Effector CD4-positive, alpha-beta T cell (primary cell): ENCODE measurements at regions not wholly inside any gene's neighbourhood (a gene's known extent, or its start where the extent isn't known, plus 50 kb on each side); places are given as distances from the start of the nearest gene placed in this dataset.
A peak's percentile ranks its signal among the peaks of the same experiment; 100 is the strongest.

ENCODE experiments used
- DNase-seq: peaks from one replicate; pipeline ENCODE4 v3.0.0-alpha.2; 2020

DNA sequence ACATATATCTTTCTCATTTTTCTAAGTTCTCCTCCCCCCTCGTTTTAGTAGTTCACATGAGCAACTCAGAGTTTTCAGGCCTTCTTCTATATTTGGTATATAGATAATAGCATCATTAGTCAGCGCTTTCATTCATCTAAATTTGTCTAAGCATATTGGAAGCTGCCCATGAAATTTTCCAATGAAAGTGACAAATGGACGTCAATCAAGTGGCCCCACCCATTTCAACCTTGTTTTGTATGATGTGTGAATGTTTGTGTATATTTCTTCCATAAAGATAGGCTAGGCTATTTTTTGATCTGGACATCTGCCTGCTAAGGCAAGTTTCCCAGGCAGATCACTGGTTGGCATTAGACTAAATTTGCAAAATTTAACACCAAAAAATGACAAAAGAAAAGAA is 104.0 kb upstream of the SSBP2 start:
- DNase-seq = no peak

DNA sequence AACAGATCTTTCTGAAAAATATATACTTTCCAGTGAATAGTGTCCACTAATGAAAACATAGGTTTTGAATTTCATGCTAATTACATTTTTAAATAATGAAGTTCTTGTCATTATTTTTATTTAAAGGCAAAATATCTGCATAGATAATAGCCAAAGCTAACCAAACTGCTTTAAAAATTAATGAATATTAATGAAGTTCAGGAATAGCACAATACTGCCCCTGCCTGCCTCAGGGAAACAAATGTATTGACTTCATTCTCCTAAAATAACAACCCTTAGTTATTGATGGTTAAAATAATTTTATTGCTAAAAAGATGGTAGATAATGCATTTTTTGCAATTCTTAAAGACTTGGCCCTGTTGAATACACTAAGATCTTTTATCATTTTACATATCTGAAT is 103.6 kb upstream of the SSBP2 start:
- DNase-seq = no peak

DNA sequence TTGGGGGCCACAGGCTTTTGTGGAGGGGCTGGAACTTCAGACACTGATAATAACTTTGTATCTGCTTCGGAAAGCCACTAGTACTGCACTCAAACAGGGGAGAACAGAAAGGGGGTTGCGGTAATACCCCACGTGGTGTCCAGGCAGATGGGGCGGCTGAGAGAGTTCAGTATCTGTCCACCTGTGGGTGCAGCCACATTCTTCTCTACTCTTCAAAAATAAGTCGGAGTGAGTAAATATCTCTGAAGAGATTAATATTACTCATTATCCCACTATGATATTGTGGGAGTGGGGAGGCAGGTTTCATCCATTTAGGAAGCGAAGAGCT is 102.1 kb upstream of the SSBP2 start:
- DNase-seq = no peak

DNA sequence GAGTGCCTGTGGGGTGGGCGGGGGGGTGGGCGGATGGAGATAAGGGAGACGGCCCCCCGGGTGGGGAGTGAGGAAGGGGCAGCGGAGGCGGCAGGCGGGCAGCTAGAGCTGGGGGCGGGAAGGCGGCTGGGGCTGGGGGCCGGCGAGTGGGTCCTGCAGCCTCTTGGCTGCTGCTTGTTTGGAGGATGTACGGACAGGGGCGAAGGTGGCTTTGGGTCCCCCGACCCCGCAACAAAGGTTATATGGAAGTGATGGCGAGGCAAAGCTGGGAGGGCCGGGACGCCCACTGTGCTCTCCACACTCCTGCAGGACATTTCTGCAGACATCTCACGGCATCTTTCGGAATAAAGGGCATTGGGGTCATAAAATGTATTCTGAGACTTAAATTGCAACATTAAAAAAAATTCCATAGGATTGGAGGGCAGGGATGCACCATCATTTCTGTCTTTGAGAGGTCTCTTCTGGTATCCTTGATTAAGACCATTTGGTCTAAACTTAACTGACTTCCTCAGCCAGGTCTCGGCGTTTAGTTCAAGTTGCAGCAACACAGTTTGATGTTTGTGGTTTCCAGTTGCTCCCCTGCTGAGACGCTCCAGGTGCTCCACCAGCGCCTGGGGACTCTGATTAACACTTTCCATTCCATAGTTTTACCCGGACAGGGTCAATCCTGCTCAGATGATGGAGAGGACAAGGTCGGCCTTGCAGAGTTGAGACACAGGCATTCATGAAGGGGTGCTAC is 101.6 kb upstream of the SSBP2 start:
- no peak for DNase-seq

DNA sequence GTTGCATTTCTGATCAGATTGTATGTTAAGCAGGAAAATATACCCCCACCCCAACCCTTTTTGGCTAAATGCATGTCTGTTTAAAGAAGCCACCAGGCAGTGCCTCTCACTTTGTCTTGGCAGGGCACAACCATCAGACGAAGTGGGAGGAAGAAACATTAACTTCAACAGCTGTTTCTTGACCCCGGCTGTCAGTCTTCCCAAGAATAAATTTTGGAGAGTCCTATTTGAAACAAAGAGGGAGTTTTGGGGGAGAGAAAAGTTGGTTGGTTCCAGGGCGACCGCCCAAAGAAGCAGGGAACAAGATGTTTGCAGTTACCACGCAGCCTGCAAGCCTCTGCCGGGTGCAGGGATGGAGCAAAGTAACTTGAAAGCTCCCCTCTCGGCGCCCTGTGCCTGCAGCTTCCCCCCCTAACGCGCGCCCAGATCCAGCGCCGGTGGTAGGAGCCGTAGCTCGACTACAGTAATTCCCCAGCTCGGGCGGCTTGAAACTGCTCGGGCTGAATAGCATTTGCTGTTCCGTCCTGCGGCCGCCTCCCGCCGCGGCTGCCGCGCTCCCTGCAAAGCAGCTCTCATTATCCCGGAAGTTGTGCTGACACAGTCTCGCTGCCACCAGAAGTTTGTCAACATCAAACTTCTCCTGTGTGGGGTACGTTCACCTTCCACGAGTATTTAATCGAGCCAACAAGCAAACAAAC is 100.7 kb upstream of the SSBP2 start:
- DNase-seq = peak; percentile 84

DNA sequence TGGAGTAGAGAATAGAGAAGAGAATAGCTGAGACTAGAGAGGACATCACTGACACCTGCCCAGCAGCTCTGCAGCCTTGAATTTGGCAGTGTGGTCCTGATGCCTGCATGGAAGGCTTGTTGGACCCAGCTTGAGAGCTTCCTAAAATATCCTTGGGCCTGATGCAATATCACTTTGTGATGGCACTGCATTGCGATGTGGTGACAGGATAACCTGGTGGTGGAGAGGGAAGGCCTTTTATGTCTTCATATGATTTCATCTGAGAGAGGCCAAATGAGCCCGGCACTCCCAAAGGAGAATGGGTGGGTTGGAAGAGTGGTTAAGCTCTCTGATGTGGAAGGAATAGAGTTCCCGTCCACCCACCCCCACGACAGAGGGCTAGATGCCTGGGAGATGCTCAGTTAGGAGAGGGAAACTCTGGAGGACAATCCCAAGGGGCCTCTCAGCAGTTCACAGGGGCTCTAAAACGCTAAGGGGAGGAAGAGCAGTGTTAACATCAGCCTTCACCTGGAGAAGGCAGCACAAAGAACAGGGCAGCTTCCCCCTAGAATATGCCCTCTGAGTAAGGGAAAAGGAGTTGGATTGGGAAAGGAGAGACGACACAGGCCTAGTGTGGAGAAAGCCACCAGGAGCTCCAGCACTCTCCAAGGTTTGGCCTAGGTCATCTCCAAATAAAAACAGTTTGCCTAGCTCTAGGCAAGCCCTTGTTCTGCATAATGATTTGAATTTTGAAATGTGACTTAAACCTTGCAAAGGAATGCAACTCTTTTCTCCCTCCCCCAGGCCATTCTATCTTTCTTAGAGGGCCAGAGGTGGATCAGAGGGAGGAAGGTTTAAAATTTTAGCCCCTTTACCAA is 99.8 kb upstream of the SSBP2 start:
- no peak for DNase-seq

DNA sequence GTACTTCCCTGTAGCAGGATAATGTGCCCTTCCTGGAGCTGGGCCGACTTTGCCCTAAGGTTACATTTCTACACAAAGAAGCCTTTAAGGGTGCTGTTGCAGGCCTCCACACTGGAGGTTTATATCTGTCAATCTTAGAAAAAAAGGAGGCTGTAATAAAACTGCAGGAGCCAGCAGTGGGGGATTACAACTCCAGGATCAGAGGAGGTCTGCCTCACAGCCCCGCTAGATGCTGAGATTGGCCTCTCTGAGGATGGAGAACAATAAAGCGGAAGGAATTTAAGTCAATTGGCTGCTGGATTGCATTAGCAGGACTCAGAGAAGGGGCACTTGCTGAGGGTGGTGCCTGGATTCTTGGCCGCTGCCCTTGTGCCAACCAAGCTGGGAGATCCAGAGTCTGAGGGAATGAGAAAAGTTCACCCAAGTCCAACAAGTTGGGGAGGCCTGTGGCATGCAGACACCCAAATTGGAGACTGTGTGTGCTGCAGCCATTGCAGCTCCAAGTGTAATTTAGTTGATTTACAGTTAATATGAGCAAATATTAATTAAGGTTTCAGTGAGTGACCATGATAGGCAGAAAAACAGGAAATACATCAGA is 99.0 kb upstream of the SSBP2 start:
- no peak for DNase-seq

DNA sequence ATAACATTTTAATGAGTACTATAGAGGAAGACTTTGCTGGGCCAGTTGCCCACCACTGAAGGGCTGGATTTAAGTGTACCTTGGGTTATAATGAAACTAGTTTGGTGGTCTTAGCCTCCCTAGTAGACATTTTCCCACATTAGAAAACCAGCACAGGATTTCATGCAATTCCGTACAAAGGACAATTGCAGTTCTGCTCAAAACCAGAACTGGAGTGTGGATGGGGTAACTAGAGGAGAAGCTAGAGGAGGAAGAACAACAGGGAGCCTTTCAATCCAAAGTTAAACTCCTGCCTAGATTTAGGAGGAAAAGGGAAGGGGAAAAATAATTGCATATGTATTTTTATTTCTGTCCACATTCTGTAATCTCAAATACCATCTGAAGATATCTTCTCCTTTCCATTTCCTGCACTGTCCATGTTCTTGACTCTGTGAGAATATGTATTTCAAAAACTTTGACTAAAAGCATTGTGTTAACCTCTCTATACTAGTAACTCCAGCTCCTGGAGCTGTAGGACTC is 97.5 kb upstream of the SSBP2 start:
- no peak for DNase-seq

DNA sequence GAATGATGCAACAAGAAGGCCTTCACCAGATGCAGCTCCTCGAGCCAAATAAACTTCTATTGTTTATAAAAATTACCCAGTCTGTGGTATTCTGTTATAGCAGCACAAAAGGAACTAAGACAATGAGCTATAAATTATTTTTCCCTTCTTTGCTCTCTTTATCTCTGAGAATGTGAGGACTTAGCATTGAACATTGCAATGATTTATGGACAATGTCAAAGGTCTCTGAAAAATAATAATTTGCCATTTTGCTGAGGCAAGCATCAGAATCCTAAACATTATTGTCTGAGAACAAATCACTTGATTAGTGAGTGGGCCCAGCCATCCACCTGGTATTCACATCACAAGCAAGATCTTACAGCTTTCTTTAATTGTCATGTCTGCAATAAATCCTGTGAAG is 95.4 kb upstream of the SSBP2 start:
- DNase-seq = no peak

DNA sequence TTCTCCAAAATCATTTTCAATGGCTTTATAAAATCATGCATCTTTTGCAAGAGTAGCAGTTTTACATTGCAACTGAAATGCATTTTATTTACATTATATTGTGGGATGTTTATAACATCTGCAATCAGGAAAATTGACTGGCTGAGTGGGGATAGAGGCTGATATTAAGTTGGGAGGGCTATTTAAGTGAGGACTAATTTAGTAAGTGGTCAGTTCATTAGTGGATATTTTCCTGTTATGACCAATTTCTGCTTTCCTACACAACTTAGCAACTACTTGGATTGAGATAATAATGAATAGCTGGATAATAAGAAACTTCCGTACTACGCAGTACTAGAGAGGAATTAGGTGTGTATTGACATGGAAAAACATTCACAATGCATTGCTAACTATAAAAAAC is 92.9 kb upstream of the SSBP2 start:
- DNase-seq = no peak

DNA sequence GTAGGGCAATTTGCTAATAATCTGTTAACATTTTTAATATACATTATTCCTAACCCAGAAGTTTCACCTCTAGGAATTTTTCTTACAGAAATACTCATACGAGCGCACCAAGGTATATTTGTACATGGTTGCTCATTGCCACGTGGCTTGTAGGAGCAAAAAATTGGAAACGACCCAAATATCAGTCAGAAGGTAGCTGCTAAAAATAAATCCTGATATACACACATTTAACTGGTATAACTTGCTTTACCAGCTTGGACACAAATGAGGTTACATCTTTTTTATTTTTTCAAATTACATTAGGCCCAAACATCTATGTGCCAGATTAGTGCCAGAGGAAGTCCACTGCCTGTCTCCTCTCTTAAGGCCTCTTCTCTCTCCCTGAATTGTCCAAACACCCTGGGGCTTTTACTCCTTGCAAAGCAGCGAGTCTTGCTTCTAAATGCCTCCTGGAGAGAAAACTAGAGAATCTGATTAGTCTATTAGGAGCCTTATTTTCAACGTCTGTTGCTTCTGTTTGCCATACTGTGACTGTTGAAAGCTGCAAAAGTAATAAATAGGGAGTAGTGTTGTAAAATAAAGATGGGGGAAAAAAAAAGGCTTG is 92.0 kb upstream of the SSBP2 start:
- DNase-seq = no peak

DNA sequence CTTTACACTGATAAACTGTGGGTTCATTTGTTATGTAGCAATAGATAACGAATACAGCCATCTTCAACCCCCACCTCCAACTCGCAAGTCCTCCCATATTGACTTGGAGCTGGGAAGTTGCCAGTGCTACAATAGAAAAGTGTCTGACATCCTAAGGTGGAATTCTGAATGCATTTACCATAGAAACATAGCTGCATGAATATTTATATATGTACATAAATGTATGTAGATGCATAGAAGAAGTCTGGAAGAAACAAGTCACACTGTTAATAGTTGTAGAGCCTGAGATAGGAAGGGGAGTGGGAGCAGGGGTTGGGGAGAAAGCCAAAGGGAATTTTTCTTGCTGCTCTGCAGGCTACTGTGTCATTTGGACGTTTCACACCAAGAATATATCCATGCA is 88.1 kb upstream of the SSBP2 start:
- no peak for DNase-seq

DNA sequence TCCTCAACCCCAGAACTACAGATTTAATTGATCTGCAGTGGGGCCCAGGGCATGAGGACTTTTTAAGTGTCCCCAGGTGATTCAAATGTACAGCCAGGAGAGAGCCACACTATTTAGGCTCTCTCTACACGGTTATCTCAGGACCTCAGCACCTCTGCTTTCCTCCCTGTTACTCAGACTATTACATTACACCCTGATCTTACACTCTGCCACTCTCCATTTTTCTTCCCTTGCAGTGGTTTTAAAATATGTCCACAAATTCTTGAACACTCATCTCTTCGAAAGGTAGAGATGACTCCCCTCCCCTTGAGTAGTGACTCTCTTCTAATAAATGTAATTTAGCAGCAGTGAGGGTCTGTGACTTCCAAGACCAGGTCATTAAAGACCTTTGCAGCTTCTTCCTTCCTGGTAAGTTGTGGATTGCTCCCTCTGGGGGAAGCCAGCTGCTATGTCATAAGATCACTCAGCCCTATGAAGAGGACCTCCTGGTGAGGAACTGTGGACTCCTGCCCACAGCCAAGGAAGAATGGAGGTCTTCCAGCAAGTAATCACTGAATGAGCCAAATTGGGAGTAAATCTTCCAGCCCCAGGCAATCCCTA is 87.5 kb upstream of the SSBP2 start:
- DNase-seq = no peak

DNA sequence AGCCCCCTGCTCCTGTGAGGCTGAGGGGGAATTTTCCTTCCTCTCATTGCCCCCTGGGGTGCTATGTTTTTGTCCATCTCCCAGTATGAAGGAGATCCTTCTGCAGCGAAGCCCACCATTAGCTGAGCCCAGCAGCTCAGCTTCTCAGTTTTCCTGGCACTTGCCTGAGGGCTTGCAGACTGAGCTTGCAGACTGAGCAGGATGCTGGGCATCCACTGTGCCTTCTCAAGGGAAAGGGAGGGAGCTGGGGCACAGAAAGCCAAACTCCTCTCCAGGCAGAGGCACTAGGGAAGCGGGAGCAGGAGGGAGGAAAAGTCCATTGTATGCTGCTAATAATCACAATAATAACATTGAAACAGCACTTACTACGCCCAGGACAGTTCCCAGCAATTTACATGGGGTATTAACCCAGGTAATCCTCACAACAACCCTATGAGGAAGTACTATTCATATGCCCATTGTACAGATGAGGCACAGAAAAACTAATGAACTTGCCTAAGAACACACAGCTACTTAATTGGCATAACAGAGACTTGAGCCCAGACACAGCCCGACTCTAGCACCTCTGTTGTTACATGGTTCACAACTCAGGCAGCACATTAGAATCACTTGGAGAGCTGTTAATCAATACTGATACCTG is 86.9 kb upstream of the SSBP2 start:
- no peak for DNase-seq

DNA sequence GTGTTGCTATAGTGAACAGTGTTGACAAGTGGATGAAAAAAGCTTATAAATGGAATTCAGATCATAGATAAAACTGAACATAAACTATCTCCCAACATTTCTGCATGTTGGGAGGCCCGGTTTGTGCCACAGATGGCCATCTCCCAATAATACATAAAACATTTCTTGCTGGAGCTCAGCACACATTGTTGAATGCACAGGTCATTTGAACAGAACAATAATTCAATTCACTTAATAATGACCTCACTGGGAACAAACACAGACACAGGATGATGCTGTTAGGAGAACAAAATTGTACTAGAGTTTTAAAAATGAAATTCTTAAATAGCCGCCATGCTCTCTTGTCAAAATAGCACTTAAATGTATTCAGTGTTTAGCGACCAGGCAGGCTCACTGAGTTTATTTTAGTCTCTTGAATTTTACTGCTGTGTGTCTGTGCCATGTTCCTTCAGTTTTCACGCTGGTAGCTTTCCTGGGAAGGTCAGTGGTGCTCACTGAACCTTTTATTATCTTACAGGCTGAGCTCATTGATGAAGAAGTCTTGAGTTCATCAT is 85.0 kb upstream of the SSBP2 start:
- no peak for DNase-seq

DNA sequence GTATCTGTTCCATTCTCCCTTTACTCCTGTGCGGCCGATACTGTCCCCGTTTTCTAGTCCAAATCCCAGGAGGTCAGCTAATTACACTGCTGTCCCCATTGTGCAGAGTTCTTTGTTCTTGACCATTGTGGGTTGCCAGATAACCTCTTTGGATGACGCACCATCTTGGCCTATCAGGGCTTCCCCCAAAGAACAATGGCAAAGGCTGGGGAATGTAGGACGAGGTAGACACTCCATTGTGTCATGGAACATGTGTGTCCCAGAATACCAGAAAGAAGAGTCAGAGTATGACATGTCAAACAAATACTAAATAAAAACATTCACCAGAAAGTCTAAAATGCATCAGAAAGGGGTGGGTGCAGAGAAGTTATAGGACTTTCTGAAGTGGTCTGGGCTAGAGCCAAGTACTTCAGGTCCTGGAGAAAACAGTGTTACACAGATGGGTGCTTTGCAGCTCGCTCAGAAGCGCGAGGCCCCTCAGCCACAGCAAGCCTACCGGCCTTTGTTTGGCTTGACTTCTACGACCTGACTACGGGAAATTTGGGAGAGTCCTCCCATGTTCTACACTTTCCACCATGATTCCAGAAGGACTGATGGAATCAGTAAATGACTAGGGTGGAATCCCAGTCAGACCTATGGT is 83.2 kb upstream of the SSBP2 start:
- DNase-seq = no peak

DNA sequence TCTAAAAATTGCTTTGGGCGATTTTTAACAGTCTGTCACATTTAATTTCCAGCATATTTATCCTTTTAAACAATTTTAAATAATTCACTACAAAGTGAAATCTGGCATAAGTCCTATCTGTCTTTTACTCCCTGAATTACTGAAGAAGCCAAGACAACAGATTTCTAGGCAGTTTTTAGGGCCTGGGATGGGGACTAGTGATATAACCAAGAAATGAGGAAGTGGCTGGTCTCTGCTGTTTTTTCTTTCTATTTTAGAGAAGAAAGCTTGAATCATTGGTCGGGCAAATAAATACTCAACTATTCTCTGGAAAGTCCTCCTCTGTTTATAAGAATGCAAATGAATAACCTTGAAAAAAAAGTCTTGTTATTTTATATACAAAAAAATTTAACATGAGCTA is 79.7 kb upstream of the SSBP2 start:
- DNase-seq = no peak

DNA sequence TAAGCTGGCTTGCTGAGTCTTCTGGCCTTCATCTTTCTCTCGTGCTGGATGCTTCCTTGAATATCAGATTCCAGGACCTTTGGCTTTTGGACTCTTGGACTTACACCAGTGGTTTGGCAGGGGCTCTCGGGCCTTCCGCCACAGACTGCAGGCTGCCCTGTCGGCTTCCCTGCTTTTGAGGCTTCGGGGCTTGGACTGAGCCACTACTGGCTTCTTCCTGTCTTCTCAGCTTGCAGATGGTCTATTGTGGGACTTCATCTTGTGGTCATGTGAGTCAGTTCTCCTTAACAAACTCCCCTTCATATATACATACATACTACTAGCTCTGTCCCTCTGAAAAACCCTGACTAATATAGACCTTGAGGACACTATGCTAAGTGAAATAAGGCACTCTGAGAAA is 78.3 kb upstream of the SSBP2 start:
- DNase-seq = no peak

DNA sequence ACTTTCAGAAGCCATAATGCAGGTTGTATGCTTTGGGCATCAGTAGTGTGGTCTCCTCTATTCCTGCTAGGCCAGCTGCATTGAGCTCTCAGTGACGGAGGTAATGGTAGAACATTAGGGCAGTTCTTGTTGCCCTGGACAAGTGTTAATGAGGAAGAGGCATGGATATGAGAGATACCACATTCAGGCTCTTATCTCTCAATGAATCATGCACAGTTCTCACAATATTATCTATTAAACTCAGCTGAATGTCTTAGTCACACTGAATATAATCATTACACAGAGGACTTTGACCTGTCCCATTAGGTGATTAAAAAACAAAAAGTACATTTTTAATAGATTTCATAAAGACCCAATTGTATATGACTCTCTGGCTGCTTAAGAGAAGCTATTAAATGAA is 76.6 kb upstream of the SSBP2 start:
- no peak for DNase-seq

DNA sequence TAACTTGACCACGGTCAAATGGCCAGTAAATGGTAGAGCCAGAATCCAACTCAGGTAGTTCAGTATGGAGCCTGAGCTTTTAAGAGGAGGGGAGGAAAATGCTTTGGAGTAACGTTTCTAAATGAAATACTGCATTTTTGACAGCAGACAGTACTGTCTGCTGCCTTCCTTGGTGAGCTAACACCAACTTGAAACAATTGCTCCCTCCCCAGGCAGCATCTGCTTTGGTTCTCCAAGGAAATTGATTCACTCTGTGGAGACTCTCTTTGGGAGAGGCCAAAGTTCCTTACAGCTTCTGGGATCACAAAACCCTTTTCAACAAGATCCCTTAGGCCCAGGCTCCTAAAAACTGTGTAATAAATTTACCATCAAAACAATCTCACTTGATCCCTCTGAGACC is 75.2 kb upstream of the SSBP2 start:
- no peak for DNase-seq

DNA sequence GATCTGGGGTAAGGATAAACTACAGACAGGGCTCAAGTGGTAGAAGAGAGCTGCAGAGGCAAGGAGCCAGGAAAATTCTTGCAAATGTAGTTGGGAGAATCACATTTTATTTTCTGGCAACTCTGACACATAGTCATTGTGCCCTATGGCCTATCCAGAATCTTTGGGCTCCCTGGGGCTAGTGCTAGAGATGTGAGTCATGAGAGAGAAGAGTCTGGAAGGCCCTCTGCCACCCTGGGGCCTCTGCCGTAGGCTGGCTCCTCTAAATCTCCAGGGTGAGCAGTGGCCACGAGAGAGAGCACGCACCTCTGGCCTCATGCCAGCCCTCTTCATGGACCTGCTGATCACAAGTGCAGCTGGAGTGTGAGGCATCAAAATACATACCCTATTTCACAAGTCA is 74.3 kb upstream of the SSBP2 start:
- no peak for DNase-seq
